AG04449 (cell line): ENCODE measurements at regions not wholly inside any gene's neighbourhood (a gene's known extent, or its start where the extent isn't known, plus 50 kb on each side); places are given as distances from the start of the nearest gene placed in this dataset.

Experiments used
- CTCF ChIA-PET: fragments of 350-600 bp; formaldehyde crosslinking; extraction: SDS; loops from one replicate; lab custom pipeline; 2021; ENCODE audit warnings: antibody characterized with exemption; lab: Yijun Ruan, JAX
- POLR2A ChIA-PET: fragments of 400-600, 350-600 bp; formaldehyde crosslinking; extraction: SDS; loops from one replicate; lab custom pipeline; 2020; ENCODE audit warnings: antibody characterized with exemption, inconsistent platforms; lab: Yijun Ruan, JAX
- DNase-seq: peaks from one replicate; pipeline ENCODE4 v3.0.0-alpha.2; 2010; ENCODE audit warnings: low read depth, low spot score
- H3K4me3 ChIP-seq: 2 replicates; pipeline ENCODE4 v1.5.1; 2011; ENCODE audit warnings: low read depth, mild to moderate bottlenecking, control low read depth, low read length
- CTCF ChIP-seq: IDR thresholded peaks from one replicate; pipeline ENCODE4 v1.5.1; 2011; ENCODE audit warnings: mild to moderate bottlenecking, moderate library complexity, low read length, control low read depth, inconsistent platforms; ENCODE audit not compliant: insufficient read depth; ENCODE audit errors: missing control alignments

- ChIA-PET CTCF (interaction anchor here (1.0 kb wide), 1 partner anchor 119 kb away, joined by 3 read pairs; no protein-coding TSS in a partner anchor), POLR2A (no interaction called here)
- no peak for TF ChIP-seq CTCF
- peak; percentile 91 for DNase-seq
- no peak overlapping the region for H3K4me3 ChIP-seq
Measured at GRCh38 chr1:94646141-94646643, 104.6 kb upstream of the F3 start.

- no peak overlapping the region for H3K4me3 ChIP-seq
- DNase-seq: no peak
- CTCF ChIA-PET: interaction anchor here (0.8 to 1.1 kb wide), 2 partner anchors 9 kb away, joined by 3 read pairs; no protein-coding TSS in a partner anchor
- no peak for TF ChIP-seq CTCF
- POLR2A ChIA-PET: no interaction called here
Measured at GRCh38 chr1:94644352-94644751, 102.8 kb upstream of the F3 start.

GRCh38 chr1:94643819-94644218, 102.3 kb upstream of the F3 start:
- POLR2A ChIA-PET: no interaction called here
- CTCF ChIA-PET: no interaction called here
- no peak for DNase-seq

GRCh38 chr1:94642617-94643321, 101.2 kb upstream of the F3 start:
- POLR2A ChIA-PET: no interaction called here
- no peak for DNase-seq
- CTCF ChIA-PET: interaction anchor here (0.8 to 1.3 kb wide), 2 partner anchors 127 to 399 kb away, joined by 3 to 4 read pairs; no protein-coding TSS in a partner anchor
- TF ChIP-seq CTCF: no peak
- no peak overlapping the region for H3K4me3 ChIP-seq

More at GRCh38 chr1:94643819-94644218, 102.3 kb upstream of the F3 start:
- TF ChIP-seq CTCF: no peak
- H3K4me3 ChIP-seq: no peak overlapping the region

- no peak overlapping the region for H3K4me3 ChIP-seq
- no peak for DNase-seq
- POLR2A ChIA-PET: interaction anchor here (0.6 kb wide), 1 partner anchor 87 kb away, joined by 3 read pairs; no protein-coding TSS in a partner anchor
- no peak for TF ChIP-seq CTCF
- CTCF ChIA-PET: interaction anchor here (0.8 to 1.3 kb wide), 2 partner anchors 126 to 400 kb away, joined by 3 to 4 read pairs; no protein-coding TSS in a partner anchor
Measured at GRCh38 chr1:94641990-94642389, 100.4 kb upstream of the F3 start.

- ChIA-PET CTCF (no interaction called here), POLR2A (no interaction called here)
- H3K4me3 ChIP-seq: no peak overlapping the region
- TF ChIP-seq CTCF: no peak
- DNase-seq: no peak
Measured at GRCh38 chr1:94640125-94640524, 98.6 kb upstream of the F3 start.
